B cell (primary cell): ENCODE measurements at regions not wholly inside any gene's neighbourhood (a gene's known extent, or its start where the extent isn't known, plus 50 kb on each side); places are given as distances from the start of the nearest gene placed in this dataset.

Experiments
- ATAC-seq: fragments of 200-7000 bp; cut with Tn5 transposase; one replicate; pipeline ENCODE4 v1.10.0; 2021; ENCODE audit warnings: low read depth, mild to moderate bottlenecking, moderate number of reproducible peaks, moderate library complexity
- CTCF ChIA-PET: fragments of 350-600 bp; sonication (Branson Sonifier 250); formaldehyde crosslinking; loops from one replicate; lab custom pipeline; 2021; ENCODE audit warnings: antibody characterized with exemption, inconsistent platforms; lab: Charles Lee
- POLR2A ChIA-PET: fragments of 350-600 bp; sonication (Branson Sonifier 250); formaldehyde crosslinking; loops from one replicate; lab custom pipeline; 2021; ENCODE audit warnings: antibody characterized with exemption; lab: Charles Lee
- DNase-seq: peaks from one replicate; pipeline ENCODE4 v3.0.0; 2013
- H2AFZ ChIP-seq: 2 replicates; pipeline ENCODE4 v1.6.1; 2012; ENCODE audit warnings: mild to moderate bottlenecking, low read depth, low read length; ENCODE audit not compliant: insufficient read depth, poor library complexity, severe bottlenecking
- H3K27ac ChIP-seq, 2 donors: 1 replicate in 1 of 2; 2 replicates in 1 of 2; pipeline ENCODE4 v1.5.1; 2012 to 2013; ENCODE audit warnings: low read length in 2 of 2, mild to moderate bottlenecking in 2 of 2, moderate library complexity in 1 of 2
- H3K27me3 ChIP-seq, 4 experiments: fragments of 200-600 bp in 1 of 4; sonication (generic) in 1 of 4; replicated peaks in 1 of 4; 1 replicate in 2 of 4; 2 replicates in 2 of 4; pipeline versions ENCODE4 v1.6.1 to v1.7.0; 2013 to 2016; ENCODE audit warnings: low read length in 3 of 4, mild to moderate bottlenecking in 2 of 4, mixed read lengths in 1 of 4, moderate library complexity in 1 of 4; ENCODE audit not compliant: insufficient read depth in 4 of 4, control insufficient read depth in 3 of 4; ENCODE audit errors: control extremely low read depth in 1 of 4
- H3K36me3 ChIP-seq, 2 experiments: replicated peaks in 1 of 2; 1 replicate in 1 of 2; 2 replicates in 1 of 2; pipeline versions ENCODE4 v1.6.1 to v1.7.1; 2013; ENCODE audit warnings: low read length in 1 of 2; ENCODE audit not compliant: insufficient read depth in 2 of 2, control insufficient read depth in 1 of 2; ENCODE audit errors: control extremely low read depth in 1 of 2, extremely low read depth in 1 of 2
- H3K4me1 ChIP-seq, 2 donors: fragments of 200-600 bp in 1 of 2; sonication (generic) in 1 of 2; 1 replicate in 1 of 2; 2 replicates in 1 of 2; pipeline versions ENCODE4 v1.5.1 to v1.6.1; 2013 to 2017; ENCODE audit warnings: low read length in 2 of 2; ENCODE audit not compliant: control insufficient read depth in 2 of 2, insufficient read depth in 2 of 2
- H3K4me2 ChIP-seq: replicated peaks from 2 replicates; pipeline ENCODE3; 2012; ENCODE audit warnings: mild to moderate bottlenecking, low read depth, low read length; ENCODE audit not compliant: poor library complexity, severe bottlenecking
- H3K4me3 ChIP-seq, 5 experiments: fragments of 200-600 bp in 1 of 5; sonication (generic) in 1 of 5; 1 replicate in 3 of 5; 2 replicates in 2 of 5; pipeline versions ENCODE4 v1.5.1 to v1.7.0; 2011 to 2016; ENCODE audit warnings: low read length in 4 of 5, mild to moderate bottlenecking in 4 of 5, low read depth in 2 of 5, control low read depth in 1 of 5, moderate library complexity in 1 of 5; ENCODE audit not compliant: insufficient read depth in 1 of 5; ENCODE audit errors: control extremely low read depth in 1 of 5, extremely low read depth in 1 of 5
- H3K79me2 ChIP-seq: fragments of 200-600 bp; sonication (generic); one replicate; pipeline ENCODE4 v1.6.0; 2016; ENCODE audit warnings: low read length; ENCODE audit not compliant: control insufficient read depth, insufficient read depth
- H3K9ac ChIP-seq: fragments of 200-600 bp; sonication (generic); 2 replicates; pipeline ENCODE4 v1.6.1; 2017; ENCODE audit warnings: mild to moderate bottlenecking, low read length, moderate library complexity
- H3K9me3 ChIP-seq, 3 donors: one replicate each; pipeline versions ENCODE4 v1.6.1 to v1.7.1; 2013; ENCODE audit warnings: low read length in 2 of 3; ENCODE audit not compliant: control insufficient read depth in 2 of 3, insufficient read depth in 1 of 3; ENCODE audit errors: control extremely low read depth in 1 of 3
- H4K20me1 ChIP-seq: 2 replicates; pipeline ENCODE4 v1.6.0; 2012; ENCODE audit warnings: mild to moderate bottlenecking, low read length; ENCODE audit not compliant: insufficient read depth, control insufficient read depth, poor library complexity, severe bottlenecking
- H3K27ac Mint-ChIP-seq: one replicate; pipeline ENCODE4 v1.8.0; 2021; ENCODE audit warnings: mixed read lengths
- H3K27me3 Mint-ChIP-seq: one replicate; pipeline ENCODE4 v1.8.0; 2021; ENCODE audit warnings: mixed read lengths
- H3K4me1 Mint-ChIP-seq: one replicate; pipeline ENCODE4 v1.8.0; 2021; ENCODE audit warnings: mixed read lengths
- H3K4me3 Mint-ChIP-seq: one replicate; pipeline ENCODE4 v1.8.0; 2021; ENCODE audit warnings: mixed read lengths
- H3K9me3 Mint-ChIP-seq: one replicate; pipeline ENCODE4 v1.8.0; 2022; ENCODE audit warnings: mixed read lengths; ENCODE audit not compliant: insufficient read depth
- EZH2 ChIP-seq: IDR thresholded peaks from 2 replicates; pipeline ENCODE4 v1.6.1; 2012; ENCODE audit warnings: borderline replicate concordance, low read depth, mild to moderate bottlenecking, moderate library complexity, low read length; ENCODE audit not compliant: insufficient read depth, poor library complexity, severe bottlenecking
- WGBS: methylation state at CpG from one replicate; pipeline ENCODE4 v1.1.5; 2013; ENCODE audit warnings: missing lambda C conversion rate; ENCODE audit not compliant: insufficient coverage; 5-methylcytosine and 5-hydroxymethylcytosine counted together
- intact Hi-C: fragments of 100-400 bp; cut with micrococcal nuclease; formaldehyde crosslinking; loops from one replicate; pipeline ENCODE4 v1.10.0; 2022
- TF ChIP-seq, protein P1 (sequence below): fragments of 200-600 bp; IDR thresholded peaks from one replicate; pipeline ENCODE4 v1.8.0; 2022; ENCODE audit warnings: antibody characterized with exemption, mild to moderate bottlenecking

DNA sequence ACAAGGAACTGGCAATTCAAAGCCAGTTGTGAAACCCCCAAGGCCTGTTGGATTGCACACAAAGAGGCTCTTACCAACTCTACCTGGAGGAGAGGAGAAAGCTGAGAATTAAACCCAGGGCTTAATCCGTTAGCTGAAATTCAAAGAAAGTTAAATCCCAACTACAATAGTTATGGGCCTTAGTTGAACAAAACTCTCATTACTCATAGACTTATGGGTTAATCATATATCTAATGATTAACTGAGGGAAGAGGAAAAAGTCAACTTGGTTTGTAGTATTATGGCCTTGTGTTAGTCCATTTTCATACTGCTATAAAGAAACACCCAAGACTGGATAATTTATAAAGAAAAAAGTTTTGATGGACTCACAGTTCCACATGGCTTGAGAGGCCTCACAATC is 838.2 kb upstream of the ADGRL2 start:
- intact Hi-C loops = no loop called here
- no peak for DNase-seq
- no peaks in the 10 kb centered on the region for H3K27me3 ChIP-seq
- H3K79me2 ChIP-seq = no peaks in the 10 kb centered on the region
- Mint-ChIP-seq H3K27ac (no peak overlapping the region), H3K4me1 (no peaks in the 10 kb centered on the region), H3K4me3 (no peak overlapping the region), H3K9me3 (no peaks in the 10 kb centered on the region), H3K27me3 (no peaks in the 10 kb centered on the region)
- no peak overlapping the region for H3K27ac ChIP-seq
- no peak overlapping the region for H2AFZ ChIP-seq
- no peaks in the 10 kb centered on the region for H3K4me1 ChIP-seq
- TF ChIP-seq, protein P1, sequence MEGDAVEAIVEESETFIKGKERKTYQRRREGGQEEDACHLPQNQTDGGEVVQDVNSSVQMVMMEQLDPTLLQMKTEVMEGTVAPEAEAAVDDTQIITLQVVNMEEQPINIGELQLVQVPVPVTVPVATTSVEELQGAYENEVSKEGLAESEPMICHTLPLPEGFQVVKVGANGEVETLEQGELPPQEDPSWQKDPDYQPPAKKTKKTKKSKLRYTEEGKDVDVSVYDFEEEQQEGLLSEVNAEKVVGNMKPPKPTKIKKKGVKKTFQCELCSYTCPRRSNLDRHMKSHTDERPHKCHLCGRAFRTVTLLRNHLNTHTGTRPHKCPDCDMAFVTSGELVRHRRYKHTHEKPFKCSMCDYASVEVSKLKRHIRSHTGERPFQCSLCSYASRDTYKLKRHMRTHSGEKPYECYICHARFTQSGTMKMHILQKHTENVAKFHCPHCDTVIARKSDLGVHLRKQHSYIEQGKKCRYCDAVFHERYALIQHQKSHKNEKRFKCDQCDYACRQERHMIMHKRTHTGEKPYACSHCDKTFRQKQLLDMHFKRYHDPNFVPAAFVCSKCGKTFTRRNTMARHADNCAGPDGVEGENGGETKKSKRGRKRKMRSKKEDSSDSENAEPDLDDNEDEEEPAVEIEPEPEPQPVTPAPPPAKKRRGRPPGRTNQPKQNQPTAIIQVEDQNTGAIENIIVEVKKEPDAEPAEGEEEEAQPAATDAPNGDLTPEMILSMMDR = no peak
- no peak for TF ChIP-seq EZH2
- H3K4me2 ChIP-seq = no peak overlapping the region
- no peaks in the 10 kb centered on the region for H3K9me3 ChIP-seq
- H3K4me3 ChIP-seq = no peak overlapping the region
- ChIA-PET POLR2A (no interaction called here), CTCF (no interaction called here)
- no peaks in the 10 kb centered on the region for H4K20me1 ChIP-seq
- H3K36me3 ChIP-seq = no peaks in the 10 kb centered on the region
- no peak overlapping the region for H3K9ac ChIP-seq
- WGBS = no CpG with 5 or more reads among the region's 1 CpG
- ATAC-seq = no peak

DNA sequence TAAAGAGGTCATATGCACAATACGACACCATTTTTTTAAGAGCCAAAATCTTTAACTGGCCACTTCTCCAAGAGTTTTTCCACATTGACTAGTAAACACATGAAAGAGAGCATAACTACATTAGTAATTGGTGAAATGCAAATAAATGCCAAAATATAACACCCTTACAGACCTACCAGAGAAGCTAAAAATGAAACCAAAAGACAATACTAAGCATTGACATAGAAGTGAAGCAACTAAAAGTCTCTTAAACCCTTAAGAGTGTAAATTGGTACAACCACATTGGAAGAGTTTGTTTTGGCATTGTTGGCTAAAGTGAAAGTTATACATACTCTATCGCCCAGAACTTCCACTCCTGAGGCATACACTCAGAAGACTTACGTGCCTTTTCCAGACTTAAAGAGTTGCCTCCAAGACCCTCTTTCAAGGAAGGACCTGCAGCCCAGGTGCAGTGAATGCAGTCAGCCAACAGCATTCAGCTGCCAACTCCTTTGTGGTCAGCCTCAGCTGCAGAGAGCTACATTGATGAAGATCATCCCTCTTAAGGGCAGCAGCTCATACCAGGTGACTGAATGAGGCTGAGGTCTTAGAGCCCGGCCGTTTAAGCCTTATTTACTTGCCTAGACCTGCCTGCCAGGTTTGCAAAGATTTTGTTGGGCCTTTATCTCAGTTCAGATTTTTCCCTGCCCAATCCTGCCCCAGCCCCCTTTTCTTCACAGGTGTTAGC is 839.1 kb upstream of the ADGRL2 start:
- H3K27me3 Mint-ChIP-seq = no peaks in the 10 kb centered on the region
- H3K4me2 ChIP-seq = no peak overlapping the region

More for the DNA sequence above, 839.1 kb upstream of the ADGRL2 start:
- Histone ChIP-seq H3K9me3 (no peaks in the 10 kb centered on the region), H3K36me3 (no peaks in the 10 kb centered on the region), H3K4me3 (no peak overlapping the region), H3K9ac (no peak overlapping the region), H3K4me1 (no peaks in the 10 kb centered on the region), H3K27me3 (no peaks in the 10 kb centered on the region), H4K20me1 (no peaks in the 10 kb centered on the region), H3K27ac (no peak overlapping the region), H3K79me2 (no peaks in the 10 kb centered on the region), H2AFZ (no peak overlapping the region)
- intact Hi-C loops = no loop called here
- ChIA-PET POLR2A (no interaction called here), CTCF (no interaction called here)
- WGBS = 84% methylated on average over 4 of the region's 5 CpGs
- DNase-seq (no peak), ATAC-seq (no peak)
- Mint-ChIP-seq H3K9me3 (no peaks in the 10 kb centered on the region), H3K27ac (no peak overlapping the region), H3K4me3 (no peak overlapping the region), H3K4me1 (no peaks in the 10 kb centered on the region)
- TF ChIP-seq EZH2 = no peak
- TF ChIP-seq, protein P1 = no peak
